ENCODE measurements at regions not wholly inside any gene's neighbourhood (a gene's known extent, or its start where the extent isn't known, plus 50 kb on each side); places are given as distances from the start of the nearest gene placed in this dataset.

- no peaks in the 10 kb centered on the region for H3K4me1 ChIP-seq (ENCODE audit: control insufficient read depth, insufficient read depth, low read length)
- in situ Hi-C loops (cut with HindIII; ENCODE audit: low pct_unique_long_range_greater_than_20kb, low sequenced_read_pairs): no loop called here
- no TSS peak for BruUV-seq (replicated peaks)
- no peak overlapping the region for H3K27ac ChIP-seq (ENCODE audit: low read length)
- peaks cover 6% of the 10 kb centered on the region for H3K27me3 ChIP-seq (ENCODE audit: control insufficient read depth, insufficient read depth, low read length)
- no peaks in the 10 kb centered on the region for H3K36me3 ChIP-seq (ENCODE audit: control insufficient read depth, insufficient read depth, low read length)
- no peak for ATAC-seq
- intact Hi-C loops (cut with micrococcal nuclease; ENCODE audit: unreplicated experiment): no loop called here
- TF ChIP-seq SIN3A (IDR thresholded peaks at IDR 0.05; ENCODE audit: borderline replicate concordance, insufficient read depth, low read depth, low read length) (no peak), POLR2AphosphoS5 (IDR thresholded peaks at IDR 0.05; ENCODE audit: low read depth, low read length) (no peak), TCF7L2 (IDR thresholded peaks at IDR 0.05; ENCODE audit: low read depth, low read length) (no peak)
- TF ChIP-seq, protein P1, sequence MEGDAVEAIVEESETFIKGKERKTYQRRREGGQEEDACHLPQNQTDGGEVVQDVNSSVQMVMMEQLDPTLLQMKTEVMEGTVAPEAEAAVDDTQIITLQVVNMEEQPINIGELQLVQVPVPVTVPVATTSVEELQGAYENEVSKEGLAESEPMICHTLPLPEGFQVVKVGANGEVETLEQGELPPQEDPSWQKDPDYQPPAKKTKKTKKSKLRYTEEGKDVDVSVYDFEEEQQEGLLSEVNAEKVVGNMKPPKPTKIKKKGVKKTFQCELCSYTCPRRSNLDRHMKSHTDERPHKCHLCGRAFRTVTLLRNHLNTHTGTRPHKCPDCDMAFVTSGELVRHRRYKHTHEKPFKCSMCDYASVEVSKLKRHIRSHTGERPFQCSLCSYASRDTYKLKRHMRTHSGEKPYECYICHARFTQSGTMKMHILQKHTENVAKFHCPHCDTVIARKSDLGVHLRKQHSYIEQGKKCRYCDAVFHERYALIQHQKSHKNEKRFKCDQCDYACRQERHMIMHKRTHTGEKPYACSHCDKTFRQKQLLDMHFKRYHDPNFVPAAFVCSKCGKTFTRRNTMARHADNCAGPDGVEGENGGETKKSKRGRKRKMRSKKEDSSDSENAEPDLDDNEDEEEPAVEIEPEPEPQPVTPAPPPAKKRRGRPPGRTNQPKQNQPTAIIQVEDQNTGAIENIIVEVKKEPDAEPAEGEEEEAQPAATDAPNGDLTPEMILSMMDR (IDR thresholded peaks at IDR 0.05): no peak
- TF ChIP-seq, protein P2, sequence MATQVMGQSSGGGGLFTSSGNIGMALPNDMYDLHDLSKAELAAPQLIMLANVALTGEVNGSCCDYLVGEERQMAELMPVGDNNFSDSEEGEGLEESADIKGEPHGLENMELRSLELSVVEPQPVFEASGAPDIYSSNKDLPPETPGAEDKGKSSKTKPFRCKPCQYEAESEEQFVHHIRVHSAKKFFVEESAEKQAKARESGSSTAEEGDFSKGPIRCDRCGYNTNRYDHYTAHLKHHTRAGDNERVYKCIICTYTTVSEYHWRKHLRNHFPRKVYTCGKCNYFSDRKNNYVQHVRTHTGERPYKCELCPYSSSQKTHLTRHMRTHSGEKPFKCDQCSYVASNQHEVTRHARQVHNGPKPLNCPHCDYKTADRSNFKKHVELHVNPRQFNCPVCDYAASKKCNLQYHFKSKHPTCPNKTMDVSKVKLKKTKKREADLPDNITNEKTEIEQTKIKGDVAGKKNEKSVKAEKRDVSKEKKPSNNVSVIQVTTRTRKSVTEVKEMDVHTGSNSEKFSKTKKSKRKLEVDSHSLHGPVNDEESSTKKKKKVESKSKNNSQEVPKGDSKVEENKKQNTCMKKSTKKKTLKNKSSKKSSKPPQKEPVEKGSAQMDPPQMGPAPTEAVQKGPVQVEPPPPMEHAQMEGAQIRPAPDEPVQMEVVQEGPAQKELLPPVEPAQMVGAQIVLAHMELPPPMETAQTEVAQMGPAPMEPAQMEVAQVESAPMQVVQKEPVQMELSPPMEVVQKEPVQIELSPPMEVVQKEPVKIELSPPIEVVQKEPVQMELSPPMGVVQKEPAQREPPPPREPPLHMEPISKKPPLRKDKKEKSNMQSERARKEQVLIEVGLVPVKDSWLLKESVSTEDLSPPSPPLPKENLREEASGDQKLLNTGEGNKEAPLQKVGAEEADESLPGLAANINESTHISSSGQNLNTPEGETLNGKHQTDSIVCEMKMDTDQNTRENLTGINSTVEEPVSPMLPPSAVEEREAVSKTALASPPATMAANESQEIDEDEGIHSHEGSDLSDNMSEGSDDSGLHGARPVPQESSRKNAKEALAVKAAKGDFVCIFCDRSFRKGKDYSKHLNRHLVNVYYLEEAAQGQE (IDR thresholded peaks at IDR 0.05; ENCODE audit: insufficient read depth in 1 of 2, low read depth in 2 of 2, low read length in 1 of 2): no peak
- no peak for DNase-seq (ENCODE audit: low read depth, low spot score)
- no peaks in the 10 kb centered on the region for H3K9me3 ChIP-seq (ENCODE audit: control insufficient read depth, insufficient read depth, low read depth, low read length)
- ChIA-PET CTCF (no interaction called here), POLR2A (no interaction called here)
- H3K4me3 ChIP-seq (ENCODE audit: low read depth in 2 of 2, low read length in 2 of 2): no peak overlapping the region
Observed at GRCh38 chr11:11710556-11710955, 88.8 kb upstream of the GALNT18 start.

- intact Hi-C loops (cut with micrococcal nuclease; ENCODE audit: unreplicated experiment) (no loop called here), in situ Hi-C loops (cut with HindIII; ENCODE audit: low pct_unique_long_range_greater_than_20kb, low sequenced_read_pairs) (no loop called here)
- no peak for ATAC-seq
- ChIA-PET CTCF (no interaction called here), POLR2A (no interaction called here)
- no peak overlapping the region for H3K27ac ChIP-seq (ENCODE audit: low read length)
- no peaks in the 10 kb centered on the region for H3K4me1 ChIP-seq (ENCODE audit: control insufficient read depth, insufficient read depth, low read length)
- peaks cover 8% of the 10 kb centered on the region for H3K27me3 ChIP-seq (ENCODE audit: control insufficient read depth, insufficient read depth, low read length)
- DNase-seq (ENCODE audit: low read depth, low spot score): no peak
- no peaks in the 10 kb centered on the region for H3K9me3 ChIP-seq (ENCODE audit: control insufficient read depth, insufficient read depth, low read depth, low read length)
- TF ChIP-seq SIN3A (IDR thresholded peaks at IDR 0.05; ENCODE audit: borderline replicate concordance, insufficient read depth, low read depth, low read length) (no peak), TCF7L2 (IDR thresholded peaks at IDR 0.05; ENCODE audit: low read depth, low read length) (no peak), POLR2AphosphoS5 (IDR thresholded peaks at IDR 0.05; ENCODE audit: low read depth, low read length) (no peak)
- no peaks in the 10 kb centered on the region for H3K36me3 ChIP-seq (ENCODE audit: control insufficient read depth, insufficient read depth, low read length)
- BruUV-seq (replicated peaks): no TSS peak
- no peak overlapping the region for H3K4me3 ChIP-seq (ENCODE audit: low read depth in 2 of 2, low read length in 2 of 2)
Observed at GRCh38 chr11:11709447-11710239, 87.8 kb upstream of the GALNT18 start.

DNA sequence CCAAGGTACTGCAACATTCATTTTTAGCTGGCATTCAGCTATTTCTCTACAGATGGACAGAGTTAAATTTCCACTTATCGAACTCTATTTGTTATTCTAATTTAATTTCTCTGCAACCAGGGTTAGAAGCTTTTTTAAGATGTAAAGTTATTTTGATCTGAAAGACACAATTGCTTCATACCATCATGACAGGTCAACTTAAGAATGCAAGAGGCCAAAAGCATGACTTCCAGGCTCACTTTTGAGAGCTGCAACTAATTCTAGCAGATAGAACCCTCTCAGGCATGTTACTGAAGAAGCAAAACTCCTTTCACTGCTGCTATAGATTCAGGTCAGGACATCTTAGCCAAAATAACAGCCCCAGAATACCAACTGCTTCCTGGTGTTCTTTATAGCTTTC lies 86.5 kb upstream of the GALNT18 start:
- DNase-seq (ENCODE audit: low read depth, low spot score): no peak
- intact Hi-C loops (cut with micrococcal nuclease; ENCODE audit: unreplicated experiment): no loop called here
- BruUV-seq (replicated peaks): no TSS peak

More for the DNA sequence above, 86.5 kb upstream of the GALNT18 start:
- CTCF ChIA-PET: no interaction called here
- Histone ChIP-seq H3K4me3 (ENCODE audit: low read depth in 2 of 2, low read length in 2 of 2) (no peak overlapping the region), H3K4me1 (ENCODE audit: control insufficient read depth, insufficient read depth, low read length) (no peaks in the 10 kb centered on the region), H3K9me3 (ENCODE audit: control insufficient read depth, insufficient read depth, low read depth, low read length) (no peaks in the 10 kb centered on the region), H3K27ac (ENCODE audit: low read length) (no peak overlapping the region), H3K27me3 (ENCODE audit: control insufficient read depth, insufficient read depth, low read length) (peaks cover 8% of the 10 kb centered on the region), H3K36me3 (ENCODE audit: control insufficient read depth, insufficient read depth, low read length) (no peaks in the 10 kb centered on the region)
- POLR2A ChIA-PET: no interaction called here
- in situ Hi-C loops (cut with HindIII; ENCODE audit: low pct_unique_long_range_greater_than_20kb, low sequenced_read_pairs): no loop called here
- TF ChIP-seq TCF7L2 (IDR thresholded peaks at IDR 0.05; ENCODE audit: low read depth, low read length): no peak
- TF ChIP-seq POLR2AphosphoS5 (IDR thresholded peaks at IDR 0.05; ENCODE audit: low read depth, low read length): no peak
- no peak for TF ChIP-seq SIN3A (IDR thresholded peaks at IDR 0.05; ENCODE audit: borderline replicate concordance, insufficient read depth, low read depth, low read length)
- ATAC-seq: no peak
